ENCODE measurements at regions not wholly inside any gene's neighbourhood (a gene's known extent, or its start where the extent isn't known, plus 50 kb on each side); places are given as distances from the start of the nearest gene placed in this dataset.
A peak's percentile ranks its signal among the peaks of the same experiment; 100 is the strongest.

DNA sequence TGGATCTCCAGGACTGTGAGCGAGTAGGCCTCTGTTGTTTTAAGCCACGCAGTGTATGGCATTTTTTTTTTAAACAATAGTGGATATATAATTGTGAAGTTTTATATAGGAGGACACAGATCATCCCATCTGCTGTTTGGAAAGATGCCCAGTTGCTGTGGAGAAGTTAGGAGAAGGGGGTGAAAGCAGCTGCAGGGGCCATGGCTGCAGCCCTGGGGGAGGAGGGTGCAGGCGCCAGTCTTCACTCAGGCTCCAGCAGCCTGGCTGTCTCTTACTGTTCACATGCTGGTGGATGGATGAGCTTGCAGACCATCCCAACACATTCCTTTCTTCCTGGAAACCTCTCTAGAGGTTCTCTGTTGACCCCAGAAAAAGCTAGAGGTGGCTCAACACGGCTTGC is 242.3 kb downstream of the TEX29 start:
- H3K27ac Mint-ChIP-seq (ENCODE audit: unreplicated experiment): no peak overlapping the region
- TF ChIP-seq, protein P1, sequence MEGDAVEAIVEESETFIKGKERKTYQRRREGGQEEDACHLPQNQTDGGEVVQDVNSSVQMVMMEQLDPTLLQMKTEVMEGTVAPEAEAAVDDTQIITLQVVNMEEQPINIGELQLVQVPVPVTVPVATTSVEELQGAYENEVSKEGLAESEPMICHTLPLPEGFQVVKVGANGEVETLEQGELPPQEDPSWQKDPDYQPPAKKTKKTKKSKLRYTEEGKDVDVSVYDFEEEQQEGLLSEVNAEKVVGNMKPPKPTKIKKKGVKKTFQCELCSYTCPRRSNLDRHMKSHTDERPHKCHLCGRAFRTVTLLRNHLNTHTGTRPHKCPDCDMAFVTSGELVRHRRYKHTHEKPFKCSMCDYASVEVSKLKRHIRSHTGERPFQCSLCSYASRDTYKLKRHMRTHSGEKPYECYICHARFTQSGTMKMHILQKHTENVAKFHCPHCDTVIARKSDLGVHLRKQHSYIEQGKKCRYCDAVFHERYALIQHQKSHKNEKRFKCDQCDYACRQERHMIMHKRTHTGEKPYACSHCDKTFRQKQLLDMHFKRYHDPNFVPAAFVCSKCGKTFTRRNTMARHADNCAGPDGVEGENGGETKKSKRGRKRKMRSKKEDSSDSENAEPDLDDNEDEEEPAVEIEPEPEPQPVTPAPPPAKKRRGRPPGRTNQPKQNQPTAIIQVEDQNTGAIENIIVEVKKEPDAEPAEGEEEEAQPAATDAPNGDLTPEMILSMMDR (IDR thresholded peaks at IDR 0.05; ENCODE audit: unreplicated experiment): no peak
- H3K4me3 Mint-ChIP-seq (ENCODE audit: unreplicated experiment): no peak overlapping the region
- peaks cover 25% of the 10 kb centered on the region for H3K4me1 Mint-ChIP-seq (ENCODE audit: unreplicated experiment)
- no peak for DNase-seq (ENCODE audit: low spot score)
- H3K9me3 Mint-ChIP-seq (ENCODE audit: unreplicated experiment): peaks cover 1% of the 10 kb centered on the region
- peaks cover 23% of the 10 kb centered on the region for H3K27me3 Mint-ChIP-seq (ENCODE audit: unreplicated experiment)
- no peaks in the 10 kb centered on the region for H3K36me3 Mint-ChIP-seq (ENCODE audit: low read depth, unreplicated experiment)

DNA sequence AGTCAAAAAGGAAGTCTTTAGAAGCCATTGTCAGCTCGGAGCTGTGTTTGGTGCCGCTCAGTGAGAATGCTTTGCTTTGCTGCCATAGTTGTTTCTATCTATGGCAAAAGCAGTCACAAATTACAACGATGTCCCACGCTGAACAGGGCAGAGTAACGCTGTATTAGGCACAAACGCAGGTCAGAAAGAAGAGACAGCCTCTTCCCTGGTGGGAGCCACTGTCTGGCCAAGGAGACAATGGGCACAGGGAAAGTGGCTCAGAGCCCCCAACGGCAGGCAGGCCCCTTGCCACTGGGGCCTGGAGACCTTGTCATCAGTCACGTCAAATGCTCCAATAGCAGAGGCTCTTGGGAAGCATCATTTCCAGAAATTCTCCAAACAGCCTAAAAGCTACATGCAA is 244.2 kb downstream of the TEX29 start:
- H3K27me3 Mint-ChIP-seq (ENCODE audit: unreplicated experiment): peaks cover 16% of the 10 kb centered on the region
- TF ChIP-seq, protein P1 (IDR thresholded peaks at IDR 0.05; ENCODE audit: unreplicated experiment): no peak
- no peak overlapping the region for H3K27ac Mint-ChIP-seq (ENCODE audit: unreplicated experiment)
- H3K9me3 Mint-ChIP-seq (ENCODE audit: unreplicated experiment): peaks cover 8% of the 10 kb centered on the region
- H3K4me3 Mint-ChIP-seq (ENCODE audit: unreplicated experiment): no peak overlapping the region
- H3K36me3 Mint-ChIP-seq (ENCODE audit: low read depth, unreplicated experiment): peaks cover 11% of the 10 kb centered on the region
- DNase-seq (ENCODE audit: low spot score): no peak
- peaks cover 25% of the 10 kb centered on the region for H3K4me1 Mint-ChIP-seq (ENCODE audit: unreplicated experiment)

DNA sequence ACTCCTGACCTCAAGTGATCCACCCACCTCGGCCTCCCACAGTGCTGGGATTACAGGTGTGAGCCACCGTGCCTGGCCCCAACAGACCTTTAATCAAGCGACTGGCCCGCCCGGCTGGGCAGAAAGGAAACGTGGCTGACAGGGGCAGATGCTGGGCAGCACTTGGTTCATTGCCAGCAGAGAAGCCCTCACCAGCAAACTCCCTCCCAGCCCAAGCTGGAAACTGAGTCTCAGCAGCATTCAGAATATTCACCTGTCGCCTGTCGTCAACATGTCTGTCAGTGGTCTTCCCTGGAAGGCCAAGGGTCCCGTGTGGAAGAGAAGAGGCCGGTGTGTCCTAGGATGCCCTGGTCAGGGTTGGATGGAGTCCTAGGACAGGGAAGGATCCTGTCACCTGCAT is 245.0 kb downstream of the TEX29 start:
- Mint-ChIP-seq H3K36me3 (ENCODE audit: low read depth, unreplicated experiment) (peaks cover 11% of the 10 kb centered on the region), H3K4me3 (ENCODE audit: unreplicated experiment) (no peak overlapping the region), H3K4me1 (ENCODE audit: unreplicated experiment) (peaks cover 21% of the 10 kb centered on the region), H3K9me3 (ENCODE audit: unreplicated experiment) (peaks cover 8% of the 10 kb centered on the region), H3K27ac (ENCODE audit: unreplicated experiment) (no peak overlapping the region), H3K27me3 (ENCODE audit: unreplicated experiment) (peaks cover 13% of the 10 kb centered on the region)
- DNase-seq (ENCODE audit: low spot score): no peak
- TF ChIP-seq, protein P1 (IDR thresholded peaks at IDR 0.05; ENCODE audit: unreplicated experiment): no peak

DNA sequence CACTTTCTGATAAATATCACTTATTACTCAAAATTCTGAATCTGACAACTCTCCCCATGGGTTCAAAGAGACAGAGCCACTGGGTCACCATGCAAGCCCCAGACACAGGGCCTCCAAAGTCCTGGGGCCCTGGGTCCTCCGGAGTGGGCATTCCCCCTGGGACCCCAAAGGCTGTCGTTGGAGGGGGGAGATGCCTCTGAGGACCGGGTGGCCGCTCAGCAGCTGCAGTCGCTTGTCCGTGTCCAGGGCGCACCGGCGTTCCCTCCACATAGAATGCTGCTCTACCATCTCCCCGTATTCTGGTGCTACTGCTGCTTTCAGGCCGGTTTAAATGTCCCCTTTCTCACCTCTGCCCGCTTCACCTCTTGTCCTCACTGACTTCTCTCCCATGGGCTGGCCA is 246.1 kb downstream of the TEX29 start:
- Mint-ChIP-seq H3K36me3 (ENCODE audit: low read depth, unreplicated experiment) (peaks cover 11% of the 10 kb centered on the region), H3K4me1 (ENCODE audit: unreplicated experiment) (peaks cover 20% of the 10 kb centered on the region), H3K9me3 (ENCODE audit: unreplicated experiment) (peaks cover 8% of the 10 kb centered on the region), H3K27ac (ENCODE audit: unreplicated experiment) (no peak overlapping the region), H3K27me3 (ENCODE audit: unreplicated experiment) (peaks cover 13% of the 10 kb centered on the region), H3K4me3 (ENCODE audit: unreplicated experiment) (no peak overlapping the region)
- DNase-seq (ENCODE audit: low spot score): no peak
- TF ChIP-seq, protein P1 (IDR thresholded peaks at IDR 0.05; ENCODE audit: unreplicated experiment): no peak

DNA sequence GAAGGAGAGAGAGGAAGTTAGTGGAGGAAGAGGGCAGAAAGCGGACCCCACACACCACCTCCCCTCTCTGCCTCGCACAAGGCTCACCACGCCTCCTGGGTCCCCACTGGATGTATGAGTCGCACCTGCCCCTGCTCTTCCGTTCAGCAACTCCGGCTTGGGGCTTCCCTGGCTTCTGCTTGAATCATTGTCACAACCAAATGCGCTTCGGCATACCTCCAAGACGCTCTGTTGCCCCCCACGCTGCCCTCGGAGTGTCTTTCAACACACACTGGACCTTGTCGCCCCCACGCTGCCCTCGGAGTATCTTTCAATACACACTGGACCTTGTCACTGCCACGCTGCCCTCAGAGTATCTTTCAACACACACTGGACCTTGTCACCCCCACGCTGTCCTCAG is 247.2 kb downstream of the TEX29 start:
- Mint-ChIP-seq H3K9me3 (ENCODE audit: unreplicated experiment) (peaks cover 10% of the 10 kb centered on the region), H3K4me1 (ENCODE audit: unreplicated experiment) (peaks cover 15% of the 10 kb centered on the region), H3K4me3 (ENCODE audit: unreplicated experiment) (peak overlapping the region; percentile 60), H3K27me3 (ENCODE audit: unreplicated experiment) (peaks cover 8% of the 10 kb centered on the region), H3K27ac (ENCODE audit: unreplicated experiment) (no peak overlapping the region), H3K36me3 (ENCODE audit: low read depth, unreplicated experiment) (peaks cover 11% of the 10 kb centered on the region)
- DNase-seq (ENCODE audit: low spot score): no peak
- TF ChIP-seq, protein P1 (IDR thresholded peaks at IDR 0.05; ENCODE audit: unreplicated experiment): no peak
